K562 (cell line): ENCODE measurements at regions not wholly inside any gene's neighbourhood (a gene's known extent, or its start where the extent isn't known, plus 50 kb on each side); places are given as distances from the start of the nearest gene placed in this dataset.

Experiments
- ATAC-seq: fragments of 200-7000 bp; cut with Tn5 transposase; 3 replicates; pipeline ENCODE4 v1.9.1; 2020; ENCODE audit warnings: moderate library complexity
- BruUV-seq: library from RNA; stranded (reverse); fragments of 400-500 nt; replicated peaks from 2 replicates; lab custom pipeline; 2021; lab: Mats Ljungman, UMichigan
- CTCF ChIA-PET: fragments of 300-600 bp; formaldehyde crosslinking; extraction: SDS; loops from one replicate; lab custom pipeline; 2021; ENCODE audit warnings: low intra/inter-chr PET ratio; lab: Yijun Ruan, JAX
- POLR2A ChIA-PET: fragments of 300-600, 350-650 bp; sonication (Branson Sonifier 250); formaldehyde crosslinking; extraction: SDS; loops from one replicate; lab custom pipeline; 2021; ENCODE audit warnings: antibody characterized with exemption, inconsistent platforms; lab: Yijun Ruan, JAX
- DNase-seq, 4 experiments: peaks; one replicate each; pipeline versions ENCODE4 v3.0.0 to v3.0.0-alpha.2; 2011 to 2018; ENCODE audit warnings: low spot score in 3 of 4, mixed read lengths in 3 of 4; ENCODE audit errors: extremely low read depth in 1 of 4
- FAIRE-seq: peaks from 2 replicates; lab custom pipeline; 2011; peaks lifted over from hg19 to GRCh38; lab: Jason Lieb, UNC
- H2AFZ ChIP-seq: 2 replicates; pipeline ENCODE4 v1.6.0; 2011; ENCODE audit warnings: low read depth, low read length, control low read depth, inconsistent platforms
- H3K27ac ChIP-seq: fragments of 200-600 bp; 3 replicates; pipeline ENCODE4 v1.8.0; 2011; ENCODE audit warnings: low read depth, mild to moderate bottlenecking, control low read depth, inconsistent platforms, low read length, moderate library complexity, mixed read lengths; ENCODE audit errors: extremely low read depth
- H3K27me3 ChIP-seq, 2 experiments: fragments of 300-600 bp in 1 of 2; 2 replicates in 1 of 2; 3 replicates in 1 of 2; pipeline versions ENCODE4 v1.6.0 to v1.8.0; 2011; ENCODE audit warnings: inconsistent platforms in 2 of 2, low read length in 2 of 2, mild to moderate bottlenecking in 1 of 2, mixed read lengths in 1 of 2, moderate library complexity in 1 of 2; ENCODE audit not compliant: control insufficient read depth in 2 of 2, insufficient read depth in 2 of 2
- H3K36me3 ChIP-seq: fragments of 300-600 bp; 3 replicates; pipeline ENCODE4 v1.8.0; 2011; ENCODE audit warnings: mild to moderate bottlenecking, low read length, inconsistent platforms; ENCODE audit not compliant: control insufficient read depth, insufficient read depth
- H3K4me1 ChIP-seq, 2 experiments: fragments of 200-600 bp in 1 of 2; replicated peaks in 1 of 2; 2 replicates in 1 of 2; 3 replicates in 1 of 2; pipeline versions ENCODE4 v1.5.1 to v1.8.0; 2011; ENCODE audit warnings: inconsistent platforms in 2 of 2, low read length in 2 of 2, mild to moderate bottlenecking in 1 of 2, mixed read lengths in 1 of 2, moderate library complexity in 1 of 2; ENCODE audit not compliant: control insufficient read depth in 2 of 2, insufficient read depth in 2 of 2
- H3K4me2 ChIP-seq: 2 replicates; pipeline ENCODE4 v1.6.1; 2011; ENCODE audit warnings: low read length, control low read depth, inconsistent platforms, mixed read lengths; ENCODE audit not compliant: insufficient read depth
- H3K4me3 ChIP-seq: fragments of 200-600 bp; sonication (generic), shearing (Covaris generic); 2 replicates; pipeline ENCODE4 v1.5.1; 2016; ENCODE audit warnings: control low read depth, inconsistent platforms
- H3K79me2 ChIP-seq: fragments of 200-600 bp; 3 replicates; pipeline ENCODE4 v1.8.0; 2011; ENCODE audit warnings: low read length, inconsistent platforms; ENCODE audit not compliant: control insufficient read depth, insufficient read depth
- H3K9ac ChIP-seq, 2 experiments: 2 replicates each; pipeline versions ENCODE4 v1.6.0 to v1.6.1; 2011; ENCODE audit warnings: low read depth in 2 of 2, low read length in 2 of 2, control low read depth in 1 of 2, inconsistent platforms in 1 of 2, mild to moderate bottlenecking in 1 of 2, mixed read lengths in 1 of 2; ENCODE audit not compliant: insufficient read depth in 1 of 2
- H3K9me1 ChIP-seq: one replicate; pipeline ENCODE4 v1.6.0; 2011; ENCODE audit warnings: inconsistent platforms, mild to moderate bottlenecking, low read length, moderate library complexity; ENCODE audit not compliant: control insufficient read depth, insufficient read depth
- H3K9me3 ChIP-seq: replicated peaks from 2 replicates; pipeline ENCODE4 v1.5.1; 2011; ENCODE audit warnings: low read depth, low read length, inconsistent platforms; ENCODE audit not compliant: control insufficient read depth, insufficient read depth
- H4K20me1 ChIP-seq: replicated peaks from 2 replicates; pipeline ENCODE4 v1.6.1; 2011; ENCODE audit warnings: low read length, inconsistent platforms, mixed read lengths; ENCODE audit not compliant: control insufficient read depth, insufficient read depth
- KDM2B ChIP-seq: fragments of 250-450 bp; sonication (Bioruptor Pico); IDR thresholded peaks from 2 replicates; pipeline ENCODE4 v1.8.0; 2021; ENCODE audit warnings: mild to moderate bottlenecking, moderate library complexity
- MAZ ChIP-seq, 2 experiments: fragments of 450-650 bp in 1 of 2; sonication (generic) in 1 of 2; formaldehyde crosslinking; IDR thresholded peaks in 1 of 2; conservative IDR thresholded peaks in 1 of 2; 2 replicates each; pipeline versions ENCODE4 v1.4.0 to v1.5.0; 2020; ENCODE audit warnings: mild to moderate bottlenecking in 1 of 2, missing genetic modification reagents in 1 of 2
- MLLT1 ChIP-seq, 2 experiments: fragments of 450-650 bp; IDR thresholded peaks; 2 replicates each; pipeline ENCODE4 v1.6.1; 2016
- POLR2B ChIP-seq: fragments of 450-650 bp; IDR thresholded peaks from 2 replicates; pipeline ENCODE4 v1.6.1; 2018; ENCODE audit warnings: low read depth; ENCODE audit not compliant: partially characterized antibody
- SMARCE1 ChIP-seq: fragments of 450-650 bp; IDR thresholded peaks from 2 replicates; pipeline ENCODE4 v1.7.1; 2016; ENCODE audit warnings: mild to moderate bottlenecking
- TOE1 ChIP-seq, 2 experiments: fragments of 450-650 bp in 1 of 2; sonication (generic) in 1 of 2; formaldehyde crosslinking in 1 of 2; IDR thresholded peaks; 2 replicates each; pipeline versions ENCODE4 v1.7.1 to v1.8.0; 2016 to 2022; ENCODE audit warnings: borderline replicate concordance in 2 of 2, mild to moderate bottlenecking in 2 of 2, antibody characterized with exemption in 1 of 2, inconsistent platforms in 1 of 2, low read depth in 1 of 2, missing genetic modification reagents in 1 of 2, moderate library complexity in 1 of 2
- ZNF644 ChIP-seq: fragments of 200-800 bp; sonication (Bioruptor generic); IDR thresholded peaks from 2 replicates; pipeline ENCODE4 v1.6.1; 2016; ENCODE audit warnings: low read depth, missing genetic modification characterization, missing compliant biosample characterization
- WGBS: fragments of 100-300 bp; shearing (Covaris generic); methylation state at CpG from one replicate; pipeline ENCODE4 v1.1.6; 2016; ENCODE audit warnings: low coverage, mixed read lengths; ENCODE audit not compliant: insufficient coverage; ENCODE audit errors: missing lambda C conversion rate; 5-methylcytosine and 5-hydroxymethylcytosine counted together
- in situ Hi-C: fragments of 300-500 bp; cut with MboI; formaldehyde crosslinking; loops from 4 replicates; pipeline ENCODE4 v1.15.0; 2018; ENCODE audit warnings: inconsistent platforms, mixed read lengths
- intact Hi-C: fragments of 100-400 bp; cut with micrococcal nuclease; formaldehyde crosslinking; loops from 2 replicates; pipeline ENCODE4 v1.14.2; 2022
- TF ChIP-seq, protein P1 (sequence below), 3 experiments: IDR thresholded peaks in 2 of 3; conservative IDR thresholded peaks in 1 of 3; 2 replicates each; pipeline ENCODE4 v1.5.1; 2011 to 2012; ENCODE audit warnings: low read length in 3 of 3, mild to moderate bottlenecking in 3 of 3, control low read depth in 2 of 3, improper control_type of control experiment in 1 of 3, inconsistent platforms in 1 of 3, low read depth in 1 of 3, mixed read lengths in 1 of 3, moderate library complexity in 1 of 3; ENCODE audit not compliant: insufficient read depth in 2 of 3
- TF ChIP-seq, protein P2 (sequence below): fragments of 250-450 bp; sonication (Bioruptor Pico); IDR thresholded peaks from 2 replicates; pipeline ENCODE4 v1.8.0; 2021; ENCODE audit warnings: mild to moderate bottlenecking, moderate library complexity

DNA sequence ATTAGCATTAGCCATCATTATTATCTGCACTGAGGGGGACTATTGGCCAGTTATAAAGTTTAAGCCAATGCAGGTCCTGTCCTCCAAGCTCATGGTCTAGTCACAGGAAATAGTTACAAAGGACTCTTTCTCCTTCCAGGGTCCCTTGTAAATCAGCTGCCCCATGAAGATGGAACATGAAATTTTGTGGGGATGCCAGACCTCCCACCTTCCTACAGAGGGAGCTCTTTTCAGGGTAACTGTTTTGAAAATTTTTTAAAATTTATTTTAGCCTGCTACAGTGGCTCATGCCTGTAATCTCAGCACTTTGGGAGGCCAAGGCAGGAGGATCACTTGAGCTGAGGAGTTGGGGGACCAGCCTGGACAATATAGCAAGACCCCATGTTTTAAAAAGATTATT is 124.4 kb upstream of the SLC34A2 start:
- no peaks in the 10 kb centered on the region for H3K4me1 ChIP-seq
- H3K79me2 ChIP-seq = no peaks in the 10 kb centered on the region
- FAIRE-seq (peak; percentile 72), DNase-seq (peak in 1 of 4 experiments; percentile 16), ATAC-seq (peak; percentile 49; the same call in 1 of the 3 replicates)
- no peaks in the 10 kb centered on the region for H4K20me1 ChIP-seq
- peaks cover 4 to 11% of the 10 kb centered on the region in 2 experiments; a peak in 4 of 5 replicates for H3K27me3 ChIP-seq
- intact Hi-C loops = no loop called here
- no peaks in the 10 kb centered on the region for H3K9me3 ChIP-seq
- TF ChIP-seq, protein P1, sequence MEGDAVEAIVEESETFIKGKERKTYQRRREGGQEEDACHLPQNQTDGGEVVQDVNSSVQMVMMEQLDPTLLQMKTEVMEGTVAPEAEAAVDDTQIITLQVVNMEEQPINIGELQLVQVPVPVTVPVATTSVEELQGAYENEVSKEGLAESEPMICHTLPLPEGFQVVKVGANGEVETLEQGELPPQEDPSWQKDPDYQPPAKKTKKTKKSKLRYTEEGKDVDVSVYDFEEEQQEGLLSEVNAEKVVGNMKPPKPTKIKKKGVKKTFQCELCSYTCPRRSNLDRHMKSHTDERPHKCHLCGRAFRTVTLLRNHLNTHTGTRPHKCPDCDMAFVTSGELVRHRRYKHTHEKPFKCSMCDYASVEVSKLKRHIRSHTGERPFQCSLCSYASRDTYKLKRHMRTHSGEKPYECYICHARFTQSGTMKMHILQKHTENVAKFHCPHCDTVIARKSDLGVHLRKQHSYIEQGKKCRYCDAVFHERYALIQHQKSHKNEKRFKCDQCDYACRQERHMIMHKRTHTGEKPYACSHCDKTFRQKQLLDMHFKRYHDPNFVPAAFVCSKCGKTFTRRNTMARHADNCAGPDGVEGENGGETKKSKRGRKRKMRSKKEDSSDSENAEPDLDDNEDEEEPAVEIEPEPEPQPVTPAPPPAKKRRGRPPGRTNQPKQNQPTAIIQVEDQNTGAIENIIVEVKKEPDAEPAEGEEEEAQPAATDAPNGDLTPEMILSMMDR (IDR thresholded peaks at IDR 0.05 in 2 of 3, conservative IDR thresholded peaks at IDR 0.05 in 1 of 3; ENCODE audit: insufficient read depth in 2 of 3, low read depth in 1 of 3, low read length in 3 of 3) = peak; percentile 15 to 44 (median 44); a peak in 4 of 6 replicates
- TF ChIP-seq POLR2B = no peak
- no peaks in the 10 kb centered on the region for H3K36me3 ChIP-seq
- H3K4me3 ChIP-seq = no peak overlapping the region
- no TSS peak for BruUV-seq
- CTCF ChIA-PET = no interaction called here
- no peak overlapping the region for H2AFZ ChIP-seq
- no peak overlapping the region for H3K4me2 ChIP-seq
- H3K27ac ChIP-seq = no peak overlapping the region
- POLR2A ChIA-PET = no interaction called here
- H3K9me1 ChIP-seq = no peaks in the 10 kb centered on the region
- in situ Hi-C loops = no loop called here
- no peak overlapping the region for H3K9ac ChIP-seq

DNA sequence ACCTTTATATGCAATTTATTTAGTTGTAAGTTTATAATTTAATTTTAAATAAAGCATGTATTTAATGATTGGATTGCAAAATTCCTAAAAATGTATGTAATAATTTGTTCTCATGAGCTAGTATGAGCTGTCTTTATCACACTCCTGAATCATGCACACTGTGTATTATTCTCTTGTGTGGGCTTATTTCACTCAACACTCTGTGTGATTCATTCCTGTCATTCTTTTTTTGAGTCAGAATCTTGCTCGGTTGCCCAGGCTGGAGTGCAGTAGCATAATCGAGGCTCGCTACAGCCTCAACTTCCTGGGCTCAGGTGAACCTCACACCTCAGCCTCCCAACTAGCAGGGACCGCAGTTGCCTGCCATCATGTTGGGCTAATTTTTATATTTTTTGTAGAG is 123.1 kb upstream of the SLC34A2 start:
- no peak overlapping the region for H3K27ac ChIP-seq
- no peaks in the 10 kb centered on the region for H3K36me3 ChIP-seq
- no peaks in the 10 kb centered on the region for H4K20me1 ChIP-seq
- TF ChIP-seq TOE1 (IDR thresholded peaks at IDR 0.05; ENCODE audit: borderline replicate concordance) (no peak), TOE1 (CRISPR knock-in tag; IDR thresholded peaks at IDR 0.05; ENCODE audit: borderline replicate concordance, low read depth) (no peak), MLLT1 (IDR thresholded peaks at IDR 0.05) (no peak), KDM2B (CRISPR knock-in tag) (no peak), SMARCE1 (no peak), MAZ (CRISPR knock-in tag; conservative IDR thresholded peaks at IDR 0.05 in 1 of 2, IDR thresholded peaks at IDR 0.05 in 1 of 2) (no peak), ZNF644 (tag) (no peak)
- TF ChIP-seq, protein P2, sequence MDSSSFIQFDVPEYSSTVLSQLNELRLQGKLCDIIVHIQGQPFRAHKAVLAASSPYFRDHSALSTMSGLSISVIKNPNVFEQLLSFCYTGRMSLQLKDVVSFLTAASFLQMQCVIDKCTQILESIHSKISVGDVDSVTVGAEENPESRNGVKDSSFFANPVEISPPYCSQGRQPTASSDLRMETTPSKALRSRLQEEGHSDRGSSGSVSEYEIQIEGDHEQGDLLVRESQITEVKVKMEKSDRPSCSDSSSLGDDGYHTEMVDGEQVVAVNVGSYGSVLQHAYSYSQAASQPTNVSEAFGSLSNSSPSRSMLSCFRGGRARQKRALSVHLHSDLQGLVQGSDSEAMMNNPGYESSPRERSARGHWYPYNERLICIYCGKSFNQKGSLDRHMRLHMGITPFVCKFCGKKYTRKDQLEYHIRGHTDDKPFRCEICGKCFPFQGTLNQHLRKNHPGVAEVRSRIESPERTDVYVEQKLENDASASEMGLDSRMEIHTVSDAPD = no peak
- in situ Hi-C loops (no loop called here), intact Hi-C loops (no loop called here)
- H3K4me3 ChIP-seq = no peak overlapping the region
- 0% methylated on average over 3 of the region's 4 CpGs for whole genome bisulfite sequencing
- no peaks in the 10 kb centered on the region for H3K79me2 ChIP-seq
- no peaks in the 10 kb centered on the region for H3K9me1 ChIP-seq
- H3K27me3 ChIP-seq = peaks cover 4 to 12% of the 10 kb centered on the region in 2 experiments; a peak in 4 of 5 replicates
- H2AFZ ChIP-seq = no peak overlapping the region
- ATAC-seq (no peak), FAIRE-seq (no peak), DNase-seq (no peak)
- no peaks in the 10 kb centered on the region for H3K4me1 ChIP-seq
- POLR2A ChIA-PET = no interaction called here
- no peak overlapping the region for H3K4me2 ChIP-seq
- H3K9me3 ChIP-seq = no peaks in the 10 kb centered on the region
- BruUV-seq = no TSS peak
- H3K9ac ChIP-seq = no peak overlapping the region
- CTCF ChIA-PET = no interaction called here
